ENCODE measurements at regions not wholly inside any gene's neighbourhood (a gene's known extent, or its start where the extent isn't known, plus 50 kb on each side); places are given as distances from the start of the nearest gene placed in this dataset.

- 67 to 82% (median 73%) methylated on average over 2 of the region's 2 CpGs for WGBS, 4 donors
- Histone ChIP-seq H3K4me1 (replicated peaks in 1 of 2) (peaks cover 5 to 7% of the 10 kb centered on the region in 2 donors), H3K4me3 (no peak overlapping the region), H3K9me3 (replicated peaks in 1 of 3) (no peaks in the 10 kb centered on the region), H3K36me3 (replicated peaks in 1 of 2) (no peaks in the 10 kb centered on the region), H3K27me3 (no peaks in the 10 kb centered on the region), H3K27ac (no peak overlapping the region)
- DNase-seq = no peak
- TF ChIP-seq POLR2A (IDR thresholded peaks at IDR 0.05) (no peak), CTCF (IDR thresholded peaks at IDR 0.05) (no peak)
- intact Hi-C loops (cut with DNase I) = no loop called here
Measured at GRCh38 chr7:84786073-84786472, 400.8 kb downstream of the SEMA3D start.

GRCh38 chr7:84784450-84784849 lies 402.4 kb downstream of the SEMA3D start:
- Histone ChIP-seq H3K36me3 (replicated peaks in 1 of 2) (no peaks in the 10 kb centered on the region), H3K27ac (no peak overlapping the region), H3K9me3 (replicated peaks in 1 of 3) (no peaks in the 10 kb centered on the region), H3K4me1 (replicated peaks in 1 of 2) (no peaks in the 10 kb centered on the region), H3K4me3 (no peak overlapping the region), H3K27me3 (no peaks in the 10 kb centered on the region)
- intact Hi-C loops (cut with DNase I) = no loop called here
- DNase-seq = no peak
- WGBS, 4 donors = 64 to 77% (median 71%) methylated on average over 3 of the region's 3 CpGs
- no peak for TF ChIP-seq CTCF (IDR thresholded peaks at IDR 0.05)
- TF ChIP-seq POLR2A (IDR thresholded peaks at IDR 0.05) = no peak

- no peaks in the 10 kb centered on the region for H3K27me3 ChIP-seq
- peak in 2 of 7 donors; percentile 8 to 11 for DNase-seq
- no peaks in the 10 kb centered on the region for H3K4me1 ChIP-seq (replicated peaks in 1 of 2)
- no peaks in the 10 kb centered on the region for H3K9me3 ChIP-seq (replicated peaks in 1 of 3)
- H3K36me3 ChIP-seq (replicated peaks in 1 of 2) = no peaks in the 10 kb centered on the region
- 19 to 48% (median 30%) methylated on average over 2 of the region's 2 CpGs for WGBS, 4 donors
- intact Hi-C loops (cut with DNase I) = no loop called here
- no peak for TF ChIP-seq CTCF (IDR thresholded peaks at IDR 0.05)
- TF ChIP-seq POLR2A (IDR thresholded peaks at IDR 0.05) = no peak
- peak overlapping the region in 2 of 4 donors; percentile 30 to 36 for H3K4me3 ChIP-seq
- H3K27ac ChIP-seq = peak overlapping the region in 3 of 5 donors; percentile 14 to 64 (median 20)
Measured at GRCh38 chr7:84783141-84783778, 403.6 kb downstream of the SEMA3D start.

- Histone ChIP-seq H3K27me3 (no peaks in the 10 kb centered on the region), H3K4me1 (replicated peaks in 1 of 2) (no peaks in the 10 kb centered on the region), H3K4me3 (no peak overlapping the region), H3K9me3 (replicated peaks in 1 of 3) (no peaks in the 10 kb centered on the region), H3K27ac (no peak overlapping the region), H3K36me3 (replicated peaks in 1 of 2) (no peaks in the 10 kb centered on the region)
- WGBS, 4 donors = 95 to 97% (median 96%) methylated on average over 2 of the region's 2 CpGs
- DNase-seq = no peak
- TF ChIP-seq POLR2A (IDR thresholded peaks at IDR 0.05) = no peak
- TF ChIP-seq CTCF (IDR thresholded peaks at IDR 0.05) = no peak
- intact Hi-C loops (cut with DNase I) = no loop called here
Measured at GRCh38 chr7:84781838-84782237, 405.0 kb downstream of the SEMA3D start.
